Stromal cell of bone marrow (primary cell): ENCODE measurements at regions not wholly inside any gene's neighbourhood (a gene's known extent, or its start where the extent isn't known, plus 50 kb on each side); places are given as distances from the start of the nearest gene placed in this dataset.

Source experiments
- DNase-seq: peaks from one replicate; pipeline ENCODE4 v3.0.0-alpha.2; 2012; ENCODE audit warnings: low read depth

DNA sequence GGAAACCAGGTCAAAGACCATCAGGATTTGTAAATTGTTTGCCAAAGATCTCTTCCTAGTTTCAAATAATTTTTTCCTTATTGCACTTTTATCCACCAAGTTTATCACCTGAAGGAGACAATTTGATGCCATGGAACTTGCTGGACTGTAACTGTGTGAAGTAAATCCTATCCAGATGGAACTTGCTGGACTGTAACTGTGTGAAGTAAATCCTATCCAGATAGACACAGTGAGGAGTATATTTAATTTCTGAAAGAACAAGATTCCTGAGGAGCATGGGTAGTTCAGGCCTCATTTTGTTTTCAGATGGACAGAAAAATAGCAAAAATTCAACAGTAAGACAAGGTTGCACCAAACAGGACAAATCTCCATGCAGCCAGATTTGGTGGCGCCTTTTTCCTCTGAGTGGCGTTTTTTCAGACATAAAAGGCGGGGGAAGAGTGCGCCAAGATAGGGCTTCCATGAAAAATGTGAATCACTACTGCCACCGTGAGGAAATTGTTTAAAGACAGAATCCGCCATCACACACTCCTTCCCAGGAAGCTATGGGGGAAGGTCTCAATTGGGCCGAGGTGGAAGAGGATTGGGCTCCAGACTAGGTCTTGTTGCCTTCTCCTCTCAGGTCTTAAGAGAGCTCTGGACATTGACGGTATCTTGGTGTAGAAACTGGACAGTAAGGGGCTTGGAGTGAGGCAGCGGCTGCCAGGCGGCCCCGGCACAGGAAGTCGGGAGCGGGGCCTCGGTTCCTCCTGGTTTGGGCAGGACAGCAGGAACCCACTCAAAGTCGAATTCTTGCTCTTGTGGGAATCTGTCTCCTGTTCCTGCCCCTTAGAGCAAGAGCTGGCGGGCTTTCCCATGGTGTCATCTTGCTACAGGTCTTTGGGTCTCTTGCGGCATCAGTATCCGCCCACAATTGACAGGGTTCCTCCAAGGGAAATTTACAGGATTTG is 234.7 kb downstream of the OR13H1 start:
- peak; percentile 47 for DNase-seq

DNA sequence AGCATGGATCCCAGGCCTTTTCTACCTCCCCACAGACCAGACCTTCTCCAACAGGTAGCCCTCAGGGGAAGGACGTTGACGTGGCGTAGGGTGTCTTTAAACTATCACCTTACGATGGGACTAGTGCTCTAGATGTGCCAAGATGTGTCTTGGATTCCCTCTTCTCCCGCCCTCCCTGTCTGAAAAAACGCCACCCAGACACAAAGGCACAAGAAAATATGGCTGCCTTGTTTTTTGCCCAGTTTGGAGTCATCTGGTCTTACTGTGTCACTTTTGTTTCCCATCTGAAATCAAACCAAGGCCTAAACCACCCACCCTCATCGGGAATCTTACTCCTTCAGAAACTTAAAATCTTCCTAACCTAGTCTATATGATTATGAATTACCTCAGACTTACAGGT is 235.4 kb downstream of the OR13H1 start:
- no peak for DNase-seq

DNA sequence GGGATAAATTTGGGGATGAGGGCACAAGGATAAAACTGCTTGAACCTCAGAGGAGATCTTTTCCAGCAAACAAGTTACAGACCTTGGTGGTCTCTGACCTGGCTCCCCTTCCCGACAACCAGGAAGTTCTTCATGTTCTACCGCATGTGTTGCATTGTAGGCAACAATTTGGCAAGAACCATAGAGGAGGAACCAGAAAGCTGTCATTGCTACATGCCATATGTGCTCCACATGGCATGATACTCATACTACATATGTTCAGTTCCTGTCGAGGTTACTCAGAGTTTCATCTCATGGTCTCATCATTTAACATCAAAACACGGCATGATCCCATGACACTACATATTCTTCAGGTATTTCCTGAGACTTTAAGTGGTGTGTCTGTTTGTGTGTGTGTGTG is 235.9 kb downstream of the OR13H1 start:
- no peak for DNase-seq

DNA sequence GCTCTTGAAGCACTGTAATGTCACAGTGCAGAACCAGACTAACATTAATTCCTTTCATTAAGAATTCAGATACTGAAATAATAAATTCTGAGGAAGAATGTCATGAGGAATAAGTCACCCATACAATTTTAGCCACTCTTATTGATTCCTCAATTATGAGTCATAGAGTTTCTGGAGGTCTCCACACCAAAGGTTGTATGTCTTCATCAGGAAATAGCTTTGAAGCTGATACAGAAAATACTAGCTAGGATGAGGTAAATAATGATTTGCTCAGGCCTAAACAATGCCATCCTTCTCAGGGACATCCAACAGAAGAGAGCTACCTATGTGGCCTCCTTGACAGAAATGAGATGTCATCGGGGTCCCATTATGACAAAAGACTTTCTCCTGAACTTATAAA is 238.8 kb downstream of the OR13H1 start:
- DNase-seq = no peak

DNA sequence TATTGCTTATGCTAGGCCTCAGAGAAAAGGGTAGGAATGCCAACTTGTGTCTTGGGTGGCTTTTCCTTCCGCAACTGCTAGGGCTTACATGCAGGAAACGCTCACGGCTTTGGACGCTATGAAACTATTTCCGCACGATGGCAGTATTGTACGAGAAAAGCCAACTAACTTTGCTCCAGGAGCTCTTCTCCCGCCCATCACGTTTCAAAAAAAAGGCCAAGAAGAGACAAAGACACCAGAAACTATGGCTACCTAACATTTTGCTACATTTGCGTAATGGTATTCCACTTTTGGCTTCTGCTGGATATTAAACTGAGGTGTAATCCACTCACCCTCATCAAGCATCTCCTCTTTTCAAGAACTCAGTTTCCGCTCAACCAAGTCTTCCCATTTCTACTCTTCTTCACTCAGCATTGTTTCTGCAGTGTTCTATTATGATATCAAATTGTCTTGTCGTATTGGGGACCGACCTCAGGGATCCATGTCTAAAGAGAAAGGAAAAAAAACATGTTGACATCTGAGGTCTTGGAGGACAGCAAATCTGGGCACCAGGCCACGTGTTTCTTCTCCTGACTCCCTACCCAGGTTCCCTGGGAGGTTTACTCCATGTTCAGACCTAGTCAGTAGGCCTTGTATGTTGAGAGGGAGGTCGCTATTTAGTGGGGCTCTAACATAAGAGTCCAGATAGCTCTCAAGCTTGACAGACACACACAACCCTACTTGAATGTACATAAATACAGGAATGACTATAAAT is 239.4 kb upstream of the STK26 start:
- peak; percentile 67 for DNase-seq

DNA sequence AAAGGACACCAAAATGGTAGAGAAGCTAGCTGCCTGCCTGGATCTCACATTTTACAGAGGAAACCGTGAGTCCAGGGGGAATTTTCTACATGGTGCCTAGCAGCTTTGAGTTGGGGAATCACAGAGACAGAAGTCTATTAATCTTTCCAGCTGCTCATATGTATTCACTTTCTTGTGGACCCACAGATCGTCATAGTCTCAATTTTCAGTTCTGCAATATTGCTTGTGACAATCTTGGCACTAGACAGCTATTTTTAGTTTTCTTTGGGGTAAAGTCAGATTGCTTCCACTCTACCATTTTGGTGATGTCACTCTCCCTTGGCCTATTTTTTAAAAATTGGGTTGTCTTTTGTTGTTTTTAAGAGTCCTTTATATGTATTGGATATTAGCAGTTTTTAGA is 233.4 kb upstream of the STK26 start:
- no peak for DNase-seq

DNA sequence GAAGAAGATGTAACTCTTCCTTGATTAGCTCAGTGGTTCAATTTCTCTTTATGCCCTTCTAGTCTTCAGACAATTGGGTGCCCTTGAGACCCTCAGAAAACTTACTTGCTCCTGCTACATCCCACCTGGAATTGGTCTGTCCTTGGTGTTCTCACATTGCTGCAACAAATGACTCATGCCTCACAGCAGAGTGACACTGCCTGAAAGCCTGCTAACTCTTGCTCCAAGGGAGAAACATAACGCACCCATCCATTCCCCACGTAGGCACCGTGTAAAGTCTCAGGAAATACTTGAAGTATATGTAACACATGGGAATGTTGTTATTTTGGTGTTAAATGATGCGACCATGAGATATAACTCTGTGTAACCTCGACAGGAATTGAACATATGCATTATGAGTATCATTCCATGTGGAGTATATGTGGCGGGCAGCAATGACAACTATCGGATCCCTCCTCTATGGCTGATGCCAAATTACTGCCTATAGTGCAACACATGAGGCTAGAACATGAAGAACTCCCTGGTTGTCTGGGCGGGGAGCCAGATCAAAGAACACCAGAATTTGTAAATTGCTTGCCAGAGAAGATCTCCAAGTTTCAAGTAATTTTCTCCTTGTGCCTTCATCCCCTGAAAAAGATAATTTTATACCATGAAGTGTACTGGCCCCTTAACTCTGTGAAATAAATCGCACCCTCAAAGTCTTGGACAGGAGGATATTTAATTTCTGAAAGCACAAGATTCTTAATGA is 231.3 kb upstream of the STK26 start:
- DNase-seq = no peak

DNA sequence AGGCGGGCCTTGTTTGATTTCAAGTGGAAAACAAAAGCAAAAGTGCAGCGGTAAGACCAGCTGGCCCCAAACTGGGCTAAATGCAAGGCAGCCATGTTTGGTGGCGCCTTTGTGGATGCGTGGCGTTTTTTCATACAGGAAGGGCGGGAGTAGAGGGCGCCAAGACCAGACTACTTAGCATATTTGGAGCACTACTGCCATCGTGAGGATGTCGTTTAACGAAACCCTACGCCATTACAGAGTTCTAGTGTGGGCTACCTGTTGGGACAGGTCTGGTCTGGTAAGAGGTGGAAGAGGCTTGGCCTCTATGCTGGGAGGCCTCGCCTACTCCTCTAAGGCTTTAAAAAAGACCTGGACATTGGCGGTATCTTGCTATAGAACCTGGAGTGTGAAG is 230.7 kb upstream of the STK26 start:
- peak; percentile 67 for DNase-seq

DNA sequence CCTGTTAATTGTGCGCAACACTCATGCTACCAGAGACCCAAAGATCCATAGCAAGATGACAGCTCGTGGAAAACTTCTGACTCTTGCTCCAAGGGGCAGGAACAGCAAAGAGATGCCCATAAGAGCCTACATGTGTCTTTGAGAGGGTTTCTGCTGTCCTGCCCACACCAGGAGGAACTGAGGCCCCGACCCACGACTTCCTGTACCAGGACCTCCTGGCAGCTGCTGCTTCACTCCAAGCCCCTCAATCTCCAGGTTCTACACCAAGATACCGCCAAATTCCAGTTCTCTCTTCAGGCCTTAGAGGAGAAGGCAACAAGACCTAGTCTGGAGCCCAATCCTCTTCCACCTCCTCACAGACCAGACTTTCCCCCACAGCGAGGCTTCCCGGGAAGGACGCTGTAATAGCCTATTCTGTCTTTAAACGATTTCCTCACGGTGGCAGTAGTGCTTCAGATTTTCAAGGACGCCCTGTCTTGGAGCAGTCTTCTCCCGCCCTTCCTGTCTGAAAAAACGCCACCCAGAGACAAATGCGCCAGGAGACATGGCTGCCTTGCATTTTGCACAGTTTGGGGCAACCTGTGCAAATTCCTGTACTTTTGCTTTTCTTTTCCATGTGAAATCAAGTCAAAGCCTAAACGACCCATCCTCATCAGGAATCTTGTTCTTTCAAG is 230.2 kb upstream of the STK26 start:
- DNase-seq = peak; percentile 75

DNA sequence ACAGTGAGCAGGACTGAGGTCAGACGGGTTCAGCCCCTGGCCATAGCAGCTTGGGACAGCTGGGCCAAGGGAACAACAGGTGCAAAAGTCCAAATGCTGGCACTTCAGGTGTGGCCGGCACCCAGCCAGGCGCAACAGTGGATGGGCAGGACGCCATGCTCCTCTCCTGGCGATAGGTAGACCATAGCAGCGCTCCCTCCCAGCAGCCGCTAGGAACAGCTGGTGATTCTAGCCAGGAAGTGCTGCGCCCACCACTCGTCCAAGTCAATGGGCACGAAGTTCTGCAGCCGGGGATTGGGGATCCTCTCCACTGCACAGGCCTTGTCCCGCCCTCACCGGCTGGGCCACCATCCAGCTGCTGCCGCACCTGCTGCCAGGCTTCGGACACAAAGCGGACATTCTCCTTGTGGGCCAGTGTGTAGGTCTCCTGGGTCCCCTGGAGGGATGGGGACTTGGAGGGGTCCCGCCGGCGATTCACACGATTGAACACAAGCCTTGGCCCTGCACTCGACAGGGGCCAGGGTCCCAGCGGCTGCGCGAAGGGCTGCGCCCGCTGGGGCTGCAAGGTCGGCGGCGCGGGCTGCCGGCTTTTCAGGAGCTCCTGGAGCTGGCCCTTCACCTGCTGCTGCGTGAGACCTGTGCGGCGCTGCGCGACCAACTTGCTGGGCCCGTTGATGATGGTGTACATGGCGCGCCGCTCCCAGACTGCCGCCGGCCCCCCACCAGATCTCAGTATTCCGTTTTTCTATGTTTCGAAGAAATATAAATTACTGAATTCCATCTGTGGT is 227.5 kb upstream of the STK26 start:
- no peak for DNase-seq

DNA sequence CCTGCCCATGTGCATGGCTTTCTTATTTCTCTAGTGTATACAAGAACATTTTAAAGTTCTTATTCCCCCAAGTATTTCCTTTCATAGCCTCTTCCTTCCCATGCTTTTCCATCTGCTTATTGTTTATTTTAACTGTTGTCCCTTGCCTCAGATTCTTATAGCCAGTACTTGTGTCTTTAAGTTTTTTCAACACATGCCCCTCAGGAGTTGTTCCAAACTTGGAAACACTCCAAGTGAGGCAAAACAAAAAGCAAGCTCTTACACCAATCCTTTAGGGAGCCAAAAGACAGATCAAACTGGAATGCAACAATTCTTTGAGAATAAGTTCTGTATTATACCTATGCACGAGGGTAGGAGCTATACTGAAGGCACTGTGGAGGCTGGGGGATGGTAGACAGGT is 222.0 kb upstream of the STK26 start:
- DNase-seq = no peak

DNA sequence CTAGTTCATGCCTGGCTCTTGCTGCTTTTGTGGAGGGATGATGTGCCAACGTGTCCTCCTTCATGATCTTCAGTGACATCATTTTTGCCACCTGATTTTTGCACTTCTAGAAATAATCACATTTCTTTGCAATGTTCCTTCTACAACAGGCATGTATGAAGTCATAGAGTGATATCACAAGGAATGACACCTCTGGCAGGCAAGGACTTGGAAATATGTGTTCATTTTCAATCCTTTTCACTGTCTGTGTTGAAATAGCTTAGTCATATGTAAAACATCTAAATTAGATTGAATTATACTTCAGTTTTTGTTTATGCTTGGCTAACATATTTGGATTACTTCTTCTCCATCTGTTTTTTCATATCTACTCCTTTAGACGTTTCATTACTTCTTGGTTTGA is 221.2 kb upstream of the STK26 start:
- DNase-seq = no peak

DNA sequence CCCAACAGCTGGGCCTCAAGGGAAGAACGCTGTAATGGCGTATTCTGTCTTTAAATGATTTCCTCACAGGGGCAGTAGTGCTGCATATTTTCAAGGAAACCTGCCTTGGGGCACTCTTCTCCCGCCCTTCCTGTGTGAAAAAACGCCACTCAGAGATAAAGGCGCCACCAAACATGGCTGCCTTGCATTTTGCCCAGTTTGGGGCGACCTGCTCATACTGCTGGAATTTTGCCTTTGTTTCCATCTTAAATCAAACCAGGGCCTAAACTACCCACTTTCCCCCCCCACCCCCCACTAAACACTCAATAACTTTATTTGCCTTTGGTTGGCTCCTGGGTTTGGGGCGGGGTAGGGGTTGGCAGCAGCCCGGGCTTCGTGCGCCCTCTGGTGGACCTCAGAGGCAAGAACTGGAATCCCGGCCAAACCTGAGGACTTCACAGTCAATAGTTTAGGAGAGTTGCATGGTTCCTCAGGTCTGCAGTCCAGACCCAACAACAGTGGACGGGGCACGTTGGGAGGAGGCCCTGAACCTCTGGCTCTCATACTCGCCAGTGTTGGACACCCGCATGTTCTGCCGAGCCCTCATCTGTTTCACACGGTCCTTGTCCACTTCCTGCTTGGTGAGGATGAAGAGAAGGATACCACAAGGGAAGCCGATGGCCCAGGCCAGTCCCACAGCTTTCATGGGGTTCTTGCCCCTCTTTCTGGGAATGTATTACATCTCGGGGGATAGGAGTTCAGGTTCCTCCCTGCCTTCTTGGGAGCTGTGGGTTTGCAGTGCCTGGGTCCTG is 220.1 kb upstream of the STK26 start:
- DNase-seq = peak; percentile 25

DNA sequence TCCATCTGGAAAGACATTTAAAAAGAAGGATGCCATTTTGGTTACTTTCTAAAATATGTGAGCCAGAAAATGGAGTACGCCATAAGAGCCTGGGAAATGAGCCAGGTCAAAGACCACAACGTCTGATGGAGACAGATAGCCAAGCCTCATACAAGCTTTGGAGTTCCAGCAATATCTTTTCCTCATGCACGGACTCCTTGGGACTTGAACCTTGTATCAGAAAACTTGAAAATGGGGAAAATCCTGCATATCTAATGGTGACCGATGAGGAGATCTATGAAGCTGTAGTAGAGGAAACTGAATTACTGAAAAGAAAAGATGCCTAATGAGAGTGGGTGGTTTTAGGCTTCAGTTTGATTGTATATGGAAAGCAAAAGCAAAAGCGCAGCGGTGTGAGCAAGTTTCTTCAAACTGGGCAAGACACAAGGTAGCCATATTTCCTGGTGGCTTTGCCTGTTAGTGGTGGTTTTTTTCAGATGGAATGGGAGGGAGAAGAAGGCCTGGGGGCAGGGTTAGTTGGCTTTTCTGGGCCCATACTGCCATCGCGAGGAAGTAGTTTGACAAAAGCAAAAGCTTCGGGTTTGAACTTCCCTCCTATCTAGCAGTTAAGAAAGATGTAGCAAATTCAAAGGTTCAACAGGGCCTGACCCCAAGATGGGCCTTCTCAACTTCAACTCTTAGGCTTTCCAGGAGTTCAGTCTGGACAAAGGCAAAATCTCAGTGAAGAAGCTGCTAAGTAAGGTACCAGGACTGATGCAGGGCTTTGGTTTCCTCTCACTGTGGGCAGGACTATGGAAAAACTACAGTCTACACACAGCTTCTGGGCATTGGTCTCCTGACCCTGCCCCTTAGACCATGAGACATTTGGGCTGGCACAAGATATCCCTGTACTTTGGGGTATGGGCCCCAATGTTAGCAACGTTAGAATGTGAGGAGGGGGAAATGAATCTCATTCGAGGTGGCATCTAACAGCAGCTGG is 210.0 kb upstream of the STK26 start:
- peak; percentile 59 for DNase-seq

DNA sequence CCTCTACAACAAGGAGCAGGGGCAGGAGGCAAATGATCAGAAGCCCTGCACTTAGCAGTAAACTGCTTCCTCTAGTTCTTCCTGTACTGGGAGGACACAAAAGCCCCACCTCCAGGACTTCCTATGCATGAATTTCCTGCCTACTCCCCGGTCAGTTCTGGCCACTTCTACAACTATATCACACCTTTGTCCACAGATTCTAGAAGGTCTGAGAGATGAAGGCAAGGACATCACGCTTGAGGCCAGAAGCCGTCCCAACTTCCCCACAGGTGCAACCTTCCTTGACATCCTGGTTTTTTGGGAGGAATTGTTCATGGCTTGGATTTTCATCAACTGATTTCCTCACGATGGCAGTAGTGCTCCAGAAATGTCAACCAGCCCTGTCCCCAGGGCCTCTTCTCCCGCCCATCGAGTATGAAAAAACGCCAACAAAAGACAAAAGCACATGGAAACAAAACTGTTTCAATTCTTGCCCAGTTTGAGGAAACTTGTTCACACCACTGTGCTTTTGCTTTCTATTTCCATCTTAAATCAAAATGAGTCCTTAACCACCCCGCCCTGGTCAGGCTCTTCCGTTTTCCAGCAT is 206.5 kb upstream of the STK26 start:
- DNase-seq = peak; percentile 50

DNA sequence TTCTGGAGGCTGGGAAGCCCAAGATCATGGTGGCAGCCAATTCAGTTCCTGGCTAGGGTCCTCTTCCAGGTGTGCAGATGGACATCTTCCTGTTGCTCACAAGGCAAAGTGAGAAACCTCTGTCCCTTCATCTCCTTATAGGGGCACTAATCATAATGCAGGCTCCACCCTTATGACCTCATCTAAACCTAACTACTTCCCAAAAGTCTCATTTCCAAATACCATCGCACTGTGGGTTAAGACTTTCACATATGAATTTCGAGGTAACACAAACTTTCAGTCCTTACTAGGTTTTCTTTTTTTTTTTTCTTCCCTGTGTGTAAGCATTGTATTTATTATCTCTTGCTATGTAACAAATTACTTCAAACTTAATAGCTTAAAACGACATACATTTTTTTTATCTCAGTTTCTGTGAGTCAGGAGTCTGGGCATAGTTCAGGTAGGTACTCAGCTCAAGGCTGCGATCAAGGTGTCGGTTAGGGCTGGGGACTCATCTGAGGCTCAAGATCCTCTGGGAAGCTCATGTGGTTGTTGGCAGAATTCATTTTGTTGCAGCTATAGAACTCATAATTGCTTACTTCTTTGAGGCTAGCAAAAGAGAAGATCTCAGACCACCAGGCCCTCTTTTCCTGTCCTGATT is 204.7 kb upstream of the STK26 start:
- DNase-seq = no peak

DNA sequence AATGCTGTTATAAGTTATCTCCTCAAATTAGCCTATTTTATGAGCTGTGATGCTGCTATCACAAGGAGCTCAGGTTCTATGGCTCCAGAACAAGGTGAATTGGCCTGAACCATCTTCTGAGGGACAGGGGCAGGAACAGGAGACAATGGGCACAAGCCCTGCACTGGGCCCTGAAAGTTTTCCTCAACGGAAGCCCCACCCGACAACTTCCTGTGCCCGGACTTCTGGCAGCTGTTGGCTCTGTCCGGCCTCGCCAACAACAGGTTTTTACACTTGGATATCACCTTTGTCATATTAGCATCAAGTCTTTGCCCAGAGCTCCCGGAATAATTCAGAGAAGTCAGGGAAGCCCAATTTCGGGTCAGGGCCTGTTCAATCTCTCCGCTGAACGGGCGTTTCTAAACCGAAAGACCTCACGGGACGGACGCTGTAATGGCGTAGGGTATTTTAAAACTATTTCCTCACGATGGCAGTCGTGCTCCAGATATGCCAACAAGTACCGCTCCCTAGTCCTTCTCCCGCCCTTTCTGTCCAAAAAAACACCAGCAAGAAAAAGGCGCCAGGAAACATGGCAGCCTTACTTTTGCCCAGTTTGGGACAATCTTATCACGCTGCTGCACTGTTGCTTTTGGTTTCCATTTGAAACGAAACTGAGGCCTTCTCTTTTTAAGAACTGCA is 201.0 kb upstream of the STK26 start:
- DNase-seq = peak; percentile 41

DNA sequence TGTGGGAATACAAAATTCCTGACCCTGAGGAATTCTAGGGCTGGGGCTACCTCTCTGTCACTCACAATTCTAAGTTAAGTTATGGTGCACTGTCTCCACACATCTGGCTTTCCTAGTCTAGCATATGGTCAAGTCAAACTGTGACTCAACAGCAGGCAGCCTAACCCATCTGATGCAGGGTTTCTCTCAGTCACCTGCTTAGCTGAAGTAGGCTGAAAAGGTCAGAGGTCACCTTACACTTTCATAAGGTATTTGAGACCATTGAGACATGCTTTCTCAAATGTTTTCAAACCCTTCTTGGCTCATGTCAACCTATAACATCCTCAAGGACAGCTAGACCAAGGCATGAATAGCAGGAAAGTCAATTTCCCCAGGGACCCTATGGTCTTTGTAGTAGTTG is 196.5 kb upstream of the STK26 start:
- DNase-seq = no peak
